ENCODE measurements at regions not wholly inside any gene's neighbourhood (a gene's known extent, or its start where the extent isn't known, plus 50 kb on each side); places are given as distances from the start of the nearest gene placed in this dataset.

- TF ChIP-seq CTCF (IDR thresholded peaks at IDR 0.05) (no peak), TAF1 (IDR thresholded peaks at IDR 0.05; ENCODE audit: borderline replicate concordance, low read depth, low read length) (no peak), MAX (IDR thresholded peaks at IDR 0.05; ENCODE audit: low read depth) (no peak), RAD21 (IDR thresholded peaks at IDR 0.05; ENCODE audit: low read length) (no peak), REST (IDR thresholded peaks at IDR 0.05; ENCODE audit: low read depth, low read length) (no peak)
Observed at GRCh38 chr2:2872713-2873449, 504.7 kb downstream of the EIPR1 start.
